HG03039 (cell line): ENCODE measurements at regions not wholly inside any gene's neighbourhood (a gene's known extent, or its start where the extent isn't known, plus 50 kb on each side); places are given as distances from the start of the nearest gene placed in this dataset.

Experiments
- ATAC-seq: cut with Tn5 transposase; IDR thresholded peaks from one replicate; pipeline ENCODE4 v1.9.1; 2021; ENCODE audit warnings: mild to moderate bottlenecking, moderate library complexity; ENCODE audit not compliant: unreplicated experiment

DNA sequence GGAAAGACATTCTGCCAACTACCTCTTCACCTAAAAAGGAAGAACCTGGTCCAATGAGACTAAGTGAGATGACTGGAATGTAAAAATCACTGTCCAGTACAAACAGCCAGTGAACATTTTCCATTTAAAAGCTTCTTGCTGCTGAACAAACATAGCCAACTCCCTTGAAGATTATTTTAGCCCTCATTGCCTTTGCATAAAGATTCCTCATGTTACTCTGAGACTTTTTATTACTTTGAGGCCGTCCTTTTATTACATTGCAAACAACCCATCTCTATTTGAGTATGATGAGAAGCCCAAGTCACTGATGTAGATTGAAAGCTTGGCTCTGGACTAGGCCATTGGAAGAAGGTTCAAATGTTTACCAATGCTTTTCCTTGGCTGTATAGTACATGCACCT lies 649.8 kb downstream of the CETN3 start:
- ATAC-seq = no peak

DNA sequence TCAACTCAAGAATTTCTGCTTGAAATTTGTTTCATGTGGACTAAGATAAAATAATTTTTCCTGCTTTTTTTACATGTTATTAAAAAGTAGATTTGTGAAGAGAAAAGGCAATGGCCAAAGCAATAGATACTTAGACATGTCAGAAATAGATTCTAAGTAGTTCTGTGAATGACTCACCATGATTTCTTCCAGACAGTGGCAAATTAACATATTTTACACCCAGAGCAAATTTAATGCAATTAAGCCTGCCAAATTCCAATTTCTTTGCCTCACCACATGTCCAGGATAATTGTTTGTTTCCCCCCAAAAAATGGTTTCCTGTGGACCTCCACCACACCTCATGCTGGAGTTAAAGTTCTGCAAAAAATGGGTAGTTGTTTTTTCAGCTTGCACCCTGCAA lies 651.4 kb downstream of the CETN3 start:
- ATAC-seq = no peak

DNA sequence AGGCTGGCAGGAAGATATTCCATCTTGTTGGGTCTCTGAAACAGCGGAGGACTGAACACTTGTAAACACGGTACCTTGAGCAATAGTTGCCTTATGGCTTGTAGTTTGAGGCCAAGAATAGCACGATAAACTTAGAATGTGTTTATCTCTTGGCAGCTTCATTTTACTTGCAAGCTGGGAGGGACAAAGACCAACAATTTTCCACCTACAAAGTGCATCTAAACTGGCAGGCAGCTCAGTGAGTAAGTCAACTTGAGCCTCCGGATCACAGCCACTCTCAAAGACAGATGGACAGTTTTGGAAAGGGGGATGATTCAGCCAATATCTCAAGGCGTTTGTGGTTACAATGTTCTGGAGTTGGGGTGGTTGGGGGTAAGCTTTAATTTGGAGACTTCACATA lies 652.6 kb downstream of the CETN3 start:
- no peak for ATAC-seq

DNA sequence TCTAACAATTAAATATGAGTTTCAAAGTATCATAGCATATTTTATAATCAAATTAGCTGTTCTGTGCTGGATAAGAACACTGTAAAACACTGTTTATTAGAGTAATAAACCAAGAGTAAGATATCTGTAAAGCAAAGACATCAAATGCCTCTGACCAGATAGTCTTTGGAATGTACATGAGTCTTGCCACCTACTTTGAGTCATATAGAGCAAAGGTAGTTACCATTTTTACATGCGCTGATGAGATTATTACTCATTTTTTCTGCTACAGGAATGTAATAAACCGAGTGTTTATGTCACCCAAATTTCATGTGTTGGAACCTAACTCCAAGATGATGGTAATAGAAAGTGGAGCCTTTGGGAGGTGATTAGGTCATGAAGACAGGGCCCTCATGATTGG lies 654.5 kb downstream of the CETN3 start:
- ATAC-seq = no peak

DNA sequence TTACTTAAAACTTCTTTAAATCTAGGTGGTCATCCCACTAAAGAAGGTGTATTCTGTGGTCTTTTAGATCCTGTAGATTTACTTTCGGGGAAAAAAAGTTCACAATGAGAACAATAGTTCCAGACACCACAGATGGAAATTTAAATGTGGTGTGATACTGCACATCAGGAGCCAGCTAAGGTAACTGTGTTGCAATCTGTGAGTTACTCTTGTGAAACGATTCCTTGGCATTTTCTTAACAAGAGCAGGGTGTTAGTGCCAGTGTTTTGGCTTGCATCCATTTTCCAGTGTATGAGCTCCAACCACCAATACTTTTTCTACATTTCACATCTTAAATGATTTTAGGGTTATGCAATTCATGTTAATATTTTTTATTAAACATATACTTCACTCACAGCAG lies 674.5 kb downstream of the CETN3 start:
- no peak for ATAC-seq

DNA sequence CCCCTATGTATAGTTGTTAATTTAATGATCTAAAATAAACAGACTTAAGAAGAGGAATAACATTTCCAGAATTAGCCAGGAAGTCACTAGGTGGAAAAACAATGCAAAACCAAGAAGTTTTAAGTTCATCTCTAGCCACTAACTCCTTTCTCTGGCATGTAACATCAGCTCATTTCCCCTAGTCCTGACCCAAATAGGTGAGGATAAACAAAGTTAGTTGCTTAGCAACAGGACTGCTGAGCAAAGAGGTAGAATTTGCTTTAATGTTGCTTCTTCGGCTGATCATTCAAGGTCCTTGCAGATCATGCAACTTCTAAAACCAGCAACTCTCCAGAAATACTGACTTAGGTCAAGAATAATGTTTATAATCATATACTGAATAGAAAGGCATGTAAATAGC lies 675.8 kb downstream of the CETN3 start:
- no peak for ATAC-seq

DNA sequence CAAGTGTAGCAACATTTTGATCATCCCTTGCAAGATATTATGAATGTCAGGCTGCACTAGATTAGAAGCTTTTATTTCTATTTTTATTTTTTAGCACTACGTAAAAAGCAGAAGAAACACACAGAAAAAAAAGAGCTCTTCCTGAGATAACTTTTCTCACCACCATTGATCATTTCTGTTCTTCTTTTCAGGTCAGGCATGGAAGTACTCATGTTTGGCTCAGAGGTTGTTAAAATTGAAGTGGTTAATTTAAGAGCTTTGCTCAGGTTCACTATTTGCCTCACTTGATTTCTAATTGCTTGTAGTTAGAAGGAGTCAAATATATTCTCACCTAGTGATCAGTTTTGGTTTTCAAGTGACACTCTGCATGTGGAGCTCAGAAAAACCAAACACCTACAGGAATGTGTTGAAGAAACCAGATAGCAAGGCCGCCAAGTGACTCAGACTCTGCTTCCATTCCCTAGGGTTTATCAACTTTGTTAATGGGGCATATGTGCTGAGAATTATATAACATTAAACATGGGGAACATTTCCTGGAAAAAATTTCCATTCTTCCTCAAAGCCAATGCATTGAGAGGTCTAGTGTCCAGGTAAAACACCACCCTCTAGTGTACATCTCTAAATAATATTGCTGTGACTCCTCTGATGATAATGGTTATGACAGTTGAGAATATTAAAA lies 679.8 kb downstream of the CETN3 start:
- no peak for ATAC-seq

DNA sequence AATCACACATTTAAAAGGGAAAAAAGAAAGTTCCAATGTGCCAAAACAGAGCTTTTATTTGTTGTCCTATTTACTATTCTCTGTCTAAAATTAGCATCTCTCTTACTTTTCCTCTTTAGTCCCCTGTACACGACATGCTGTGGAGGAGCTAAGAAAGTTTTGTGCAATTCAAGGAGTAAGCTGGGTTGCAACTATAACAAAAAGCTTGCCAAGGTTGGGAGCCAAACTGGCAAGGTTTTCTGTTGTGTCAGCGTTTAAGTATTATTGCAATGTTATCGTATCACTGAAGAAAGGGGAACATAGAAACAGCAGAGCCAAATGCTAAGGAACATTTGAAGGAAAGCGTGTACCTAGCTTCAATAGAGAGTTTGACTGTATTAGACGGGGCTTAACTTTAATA lies 680.8 kb downstream of the CETN3 start:
- no peak for ATAC-seq

DNA sequence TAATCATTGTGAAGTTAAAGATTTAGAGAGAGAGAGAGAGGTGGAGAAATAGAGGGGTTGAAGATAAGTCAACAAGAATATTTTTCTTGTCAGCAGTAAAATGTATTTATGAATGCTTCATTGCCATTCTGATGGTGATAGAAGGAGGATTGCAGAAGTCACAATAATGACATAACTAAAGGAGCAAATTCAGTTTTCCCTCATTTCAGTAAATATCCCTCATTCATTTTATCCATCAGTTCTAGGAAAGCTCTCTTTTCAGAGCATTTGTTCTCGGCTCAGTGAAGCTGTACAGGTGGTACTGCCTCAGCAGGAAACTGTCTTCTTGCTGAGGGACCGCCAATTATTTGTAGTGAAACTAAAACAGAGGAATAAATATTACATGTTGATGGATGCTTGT lies 681.4 kb downstream of the CETN3 start:
- no peak for ATAC-seq

DNA sequence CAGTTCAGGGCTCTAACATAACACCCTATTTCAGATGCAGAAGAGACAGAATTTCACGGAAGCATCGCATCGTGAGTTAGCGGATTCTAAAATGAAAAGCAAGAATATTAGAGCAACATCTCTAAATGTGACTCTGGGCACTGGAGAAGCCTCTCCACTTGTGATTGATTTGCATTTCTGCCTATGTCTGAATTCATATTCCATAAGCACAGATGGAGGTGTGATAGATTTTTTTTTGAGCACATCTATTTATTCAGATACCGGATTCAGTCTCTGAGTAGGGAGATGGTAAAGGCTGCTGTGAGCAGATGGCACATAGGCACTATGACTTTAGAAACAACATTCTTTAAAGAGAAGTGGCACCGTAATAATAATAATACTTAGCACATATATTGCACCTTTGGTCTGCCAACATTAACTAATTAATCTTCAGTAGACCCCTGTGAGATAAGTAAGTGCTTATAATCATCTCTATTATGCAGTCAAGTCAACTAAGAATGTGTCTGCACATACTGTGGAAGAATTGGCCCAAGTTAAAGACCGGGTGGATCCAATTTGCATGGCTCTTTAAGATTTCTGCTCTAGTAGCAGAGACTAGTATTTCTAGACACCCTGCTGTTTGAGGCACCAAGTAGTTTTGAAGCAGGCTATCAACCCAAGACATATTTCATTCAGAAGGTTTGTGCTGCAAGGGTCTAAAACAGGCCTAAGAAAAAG lies 685.0 kb downstream of the CETN3 start:
- ATAC-seq = no peak

DNA sequence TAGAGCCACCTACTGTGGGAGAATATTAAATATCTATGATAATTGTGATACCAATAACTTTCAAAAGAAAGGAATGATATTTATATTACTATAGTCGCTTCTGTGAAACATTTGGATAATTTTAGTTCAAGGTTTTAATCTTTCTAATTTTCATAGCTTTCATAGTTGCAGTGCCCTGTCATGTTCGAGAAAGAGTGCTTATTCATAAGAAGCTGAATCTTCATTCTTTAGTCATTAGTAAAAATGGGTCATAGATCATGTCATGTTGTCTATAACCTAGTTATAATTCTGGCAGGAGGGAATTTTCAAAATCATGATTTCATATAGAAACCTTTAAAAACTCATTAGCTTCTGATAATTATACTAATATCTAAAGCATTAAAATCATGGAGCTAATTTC lies 685.6 kb downstream of the CETN3 start:
- no peak for ATAC-seq

DNA sequence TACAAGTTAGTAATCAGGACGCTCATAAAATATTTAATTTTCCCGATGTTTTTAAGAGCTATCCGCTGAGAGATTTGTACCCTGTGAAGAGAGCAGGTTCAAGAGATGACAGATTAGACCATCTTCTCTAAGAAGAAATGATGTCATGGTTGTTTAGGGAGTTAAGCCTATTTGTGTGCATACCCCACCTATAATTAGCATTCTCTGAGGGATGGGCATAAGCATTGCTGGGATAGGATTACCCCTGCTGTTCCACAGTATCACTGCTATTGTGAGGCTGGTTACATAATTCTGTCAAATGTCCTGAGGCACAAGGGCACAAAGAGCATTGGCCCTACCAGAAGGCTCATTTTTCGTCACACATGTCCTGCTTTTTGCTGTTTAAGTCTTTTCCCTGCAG lies 687.0 kb downstream of the CETN3 start:
- no peak for ATAC-seq

DNA sequence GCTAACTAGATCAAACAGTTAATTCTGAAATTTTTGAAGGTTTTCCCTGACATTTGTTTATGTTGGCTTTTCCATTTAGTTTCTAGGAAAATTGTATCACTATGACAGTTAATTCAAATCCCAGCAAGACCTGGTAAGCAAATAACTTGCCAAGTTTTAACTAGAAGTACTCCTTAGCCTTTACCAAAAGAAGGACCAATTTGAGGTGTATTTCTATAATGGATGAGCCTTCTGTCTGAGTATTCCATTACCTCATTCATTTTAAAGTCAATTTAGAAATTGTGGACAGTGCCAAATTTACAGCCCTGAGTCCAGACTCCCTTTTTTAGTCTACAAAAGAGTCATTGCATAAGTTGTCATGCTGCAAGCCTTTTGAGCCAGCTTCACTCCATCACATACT lies 687.6 kb downstream of the CETN3 start:
- no peak for ATAC-seq

DNA sequence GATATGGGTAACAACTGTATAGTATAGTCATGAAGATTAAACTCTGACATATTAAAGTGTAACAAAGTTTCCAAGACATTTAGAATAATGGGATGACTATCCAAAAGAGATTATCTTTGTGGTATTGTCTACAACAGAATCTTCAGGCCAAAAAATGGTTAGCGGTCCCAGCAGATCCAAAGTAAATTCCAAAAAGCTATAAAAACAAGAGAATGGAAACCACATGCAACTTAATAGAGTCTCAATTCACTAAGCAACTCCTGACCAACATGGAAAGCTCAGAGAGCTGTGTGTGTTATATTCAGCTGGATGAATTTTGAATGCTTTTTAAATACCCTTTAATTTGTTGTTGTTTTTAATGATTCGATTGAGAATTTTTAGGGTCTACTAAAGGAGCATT lies 688.2 kb downstream of the CETN3 start:
- no peak for ATAC-seq

DNA sequence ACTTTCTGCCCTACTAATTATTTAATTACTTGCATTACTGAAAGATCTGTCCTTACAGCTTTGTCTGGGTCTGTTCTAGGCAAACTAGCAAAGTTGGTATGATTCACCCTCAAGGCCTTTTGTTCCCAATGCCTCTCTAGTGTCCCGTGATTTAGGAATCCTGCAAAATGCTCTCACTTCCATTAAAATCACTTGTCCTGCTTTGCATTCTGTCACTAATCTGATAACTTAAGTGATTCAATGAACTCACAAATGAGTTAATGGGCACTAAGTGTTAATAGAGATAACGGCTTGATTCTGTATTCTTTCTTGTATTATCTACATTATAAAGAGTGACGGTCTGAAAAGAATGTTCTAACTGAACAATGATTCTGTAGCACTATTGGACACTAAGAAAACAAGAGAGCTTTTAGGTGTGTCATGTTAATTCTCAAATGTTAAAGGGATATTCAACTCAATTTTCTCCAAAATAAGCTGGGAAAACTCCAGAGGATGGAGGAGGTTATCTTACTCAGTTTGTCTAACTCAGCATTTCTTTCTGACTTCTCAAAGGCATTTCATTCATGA lies 697.3 kb downstream of the CETN3 start:
- no peak for ATAC-seq

DNA sequence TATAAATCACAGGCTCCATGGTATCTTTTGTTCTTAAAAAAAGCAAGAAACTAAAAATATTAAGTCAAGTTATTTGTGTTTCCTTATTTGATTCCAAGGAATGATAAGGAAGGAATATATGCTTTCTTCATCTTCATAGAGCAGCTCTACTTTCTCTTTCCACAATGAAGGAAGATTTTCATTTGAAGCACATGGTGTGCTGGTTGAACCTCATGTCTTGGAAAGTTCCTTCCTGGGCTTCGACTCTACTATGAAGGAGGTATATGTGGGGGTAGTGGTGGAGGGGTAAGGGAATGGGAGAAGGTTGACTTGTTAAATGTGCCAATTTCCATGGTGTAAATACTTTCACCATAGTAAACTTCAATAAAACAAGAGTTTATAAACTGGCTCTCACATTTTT lies 698.0 kb downstream of the CETN3 start:
- ATAC-seq = no peak

DNA sequence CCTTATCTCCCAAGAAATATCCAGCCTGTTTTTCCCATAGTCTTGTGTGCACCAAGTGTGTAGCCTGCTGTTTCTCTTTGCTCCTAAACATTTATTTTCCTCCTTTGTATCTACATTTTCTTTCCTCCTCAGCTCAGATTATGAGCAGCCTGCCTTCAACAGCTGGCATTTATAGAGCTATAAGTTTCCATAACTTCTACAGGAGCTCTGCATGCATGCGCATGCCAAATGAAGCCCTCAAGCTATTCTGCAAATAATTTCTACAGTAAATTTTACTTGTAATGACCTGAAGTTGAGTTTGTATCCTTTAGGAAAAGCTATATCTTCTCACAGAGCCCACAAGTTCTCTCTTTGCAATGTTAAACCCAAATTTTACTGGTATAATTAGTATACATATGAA lies 699.5 kb downstream of the CETN3 start:
- ATAC-seq = no peak

DNA sequence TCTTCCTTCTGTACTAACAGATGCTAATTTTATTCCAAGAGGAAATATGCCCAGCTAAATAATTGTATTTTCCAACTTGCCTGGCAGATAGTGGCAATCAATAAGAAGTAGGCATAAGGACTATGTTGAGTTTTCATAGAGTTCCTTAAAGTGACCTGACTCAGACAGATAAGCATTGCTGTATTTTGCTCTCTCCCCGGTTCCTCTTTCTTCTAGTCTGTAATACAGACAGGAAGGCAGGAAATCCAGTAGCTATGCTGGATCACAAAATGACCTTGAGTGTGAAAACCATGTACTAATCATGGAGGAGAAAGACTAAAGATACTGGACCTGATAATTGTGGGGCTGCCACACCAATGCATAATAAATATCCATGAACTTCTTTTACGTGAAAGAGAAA lies 701.7 kb downstream of the CETN3 start:
- ATAC-seq = no peak

DNA sequence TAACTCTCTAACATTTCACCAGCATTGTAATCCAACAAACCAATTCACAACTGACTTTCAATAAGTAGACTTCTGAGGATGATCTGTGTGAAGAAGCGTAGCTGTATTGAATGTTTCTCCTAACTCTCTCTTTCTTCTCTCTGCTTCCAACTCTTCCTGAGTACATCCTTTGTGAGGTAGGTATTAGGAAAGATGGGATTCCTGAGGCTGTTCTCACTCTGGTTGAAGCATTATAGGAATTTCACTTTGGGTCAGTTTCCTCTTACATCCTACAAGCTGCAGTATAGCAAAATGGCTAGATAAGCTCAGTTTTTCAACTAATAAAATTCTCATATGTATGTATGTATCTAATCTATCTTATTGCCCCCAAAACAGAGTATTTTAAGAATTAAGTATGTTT lies 702.8 kb downstream of the CETN3 start:
- ATAC-seq = no peak

DNA sequence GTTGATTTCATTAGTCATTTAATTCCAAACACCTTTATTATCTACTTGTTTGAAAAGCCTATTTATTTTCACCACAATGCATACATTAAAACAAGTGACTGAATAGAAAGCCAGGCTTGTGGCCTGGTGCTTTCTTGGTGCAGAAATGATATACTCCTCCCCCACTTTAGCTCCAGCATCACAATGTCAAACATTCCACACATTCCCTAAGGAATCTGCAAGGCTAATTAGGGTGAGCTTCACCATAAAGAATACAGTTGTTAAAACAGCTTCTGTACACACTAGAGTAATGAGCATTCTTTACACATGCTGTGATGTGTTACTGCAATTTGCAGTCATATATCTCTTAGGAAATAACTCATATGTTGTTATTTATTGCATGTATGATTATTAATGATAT lies 705.7 kb downstream of the CETN3 start:
- ATAC-seq = no peak

DNA sequence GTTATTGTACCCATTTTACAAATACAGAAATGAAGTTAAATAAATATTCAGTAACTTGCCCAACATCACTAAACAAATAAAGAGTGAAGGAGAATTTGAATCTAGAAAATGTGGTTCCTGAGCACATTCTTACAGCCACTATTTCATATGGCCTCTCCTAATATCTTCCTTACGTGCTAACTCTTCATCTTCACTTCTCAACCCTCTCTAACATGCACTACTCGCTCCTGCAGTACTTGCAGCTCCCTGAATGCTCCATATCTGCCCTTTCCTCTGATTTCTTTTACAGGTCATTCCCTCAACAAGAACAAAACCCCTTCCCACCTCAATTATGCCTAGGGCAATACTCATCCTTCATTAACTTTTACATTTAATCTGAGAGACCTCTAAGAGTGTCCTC lies 711.5 kb downstream of the CETN3 start:
- no peak for ATAC-seq

DNA sequence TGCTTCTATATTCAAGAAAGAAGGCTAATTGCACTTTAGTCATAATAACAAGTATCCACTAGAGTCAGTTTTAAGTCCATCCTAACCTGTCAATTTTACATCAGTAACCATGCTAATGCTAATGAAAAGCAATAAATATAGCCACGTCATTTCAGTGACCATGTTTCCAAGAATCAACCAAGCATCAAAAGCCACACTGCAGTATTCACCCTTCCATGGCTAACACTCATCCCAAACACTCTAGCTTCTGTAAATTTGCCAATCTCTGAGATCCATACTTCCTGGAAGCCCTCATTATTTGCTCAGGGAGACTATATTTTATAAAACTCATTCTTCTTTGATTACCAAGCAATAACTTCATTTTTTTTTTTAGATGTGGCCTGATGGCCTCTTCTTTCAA lies 712.0 kb downstream of the CETN3 start:
- ATAC-seq = no peak

DNA sequence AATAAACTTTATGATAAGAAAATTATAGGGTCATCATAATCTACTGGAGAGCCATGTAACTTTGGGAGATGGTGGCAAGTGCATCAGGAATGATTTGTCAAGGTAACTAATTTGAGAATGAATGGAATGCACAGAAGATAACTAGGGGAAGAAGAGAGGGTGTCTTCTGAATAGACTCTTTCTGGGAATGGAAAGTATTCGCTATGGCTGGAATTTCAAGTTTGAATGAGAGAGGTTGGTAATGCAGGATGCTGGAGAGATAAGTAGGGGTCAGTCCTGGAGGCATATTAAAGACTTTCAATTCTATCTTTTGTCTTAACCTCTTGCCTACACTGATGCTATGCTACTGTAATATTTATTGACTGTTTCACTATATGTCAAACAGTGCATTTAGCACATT lies 714.2 kb downstream of the CETN3 start:
- ATAC-seq = no peak
